ENCODE measurements at regions not wholly inside any gene's neighbourhood (a gene's known extent, or its start where the extent isn't known, plus 50 kb on each side); places are given as distances from the start of the nearest gene placed in this dataset.

DNA sequence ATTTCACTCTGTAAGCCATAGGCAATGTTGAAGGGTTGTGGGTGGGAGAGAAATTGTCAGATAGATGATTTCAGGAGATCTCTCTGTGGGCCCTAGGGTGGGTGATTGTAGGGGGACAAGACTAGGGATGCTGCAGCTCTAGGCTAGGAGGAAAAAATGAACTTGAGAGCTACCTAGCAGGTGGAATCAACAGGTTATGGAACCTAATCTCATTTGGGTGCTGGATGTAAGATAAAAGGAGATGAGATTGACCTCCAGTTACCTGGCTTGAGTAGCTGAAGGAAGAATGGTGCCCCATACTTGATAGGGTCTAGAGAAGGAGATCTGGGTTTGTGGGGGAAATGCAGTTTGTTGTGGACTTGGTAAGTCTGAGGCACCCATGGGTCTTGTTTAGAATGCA lies 396.5 kb downstream of the RRAGC start:
- Histone ChIP-seq H3K27ac (ENCODE audit: low read depth, low read length, poor library complexity, severe bottlenecking) (no peak overlapping the region), H3K27me3 (ENCODE audit: insufficient read depth, low read length) (peaks cover 3% of the 10 kb centered on the region; the same call in 1 of the 2 replicates), H2AFZ (ENCODE audit: low read length) (no peak overlapping the region), H3K9me3 (ENCODE audit: low read length) (no peaks in the 10 kb centered on the region), H4K20me1 (ENCODE audit: insufficient read depth, low read length) (no peaks in the 10 kb centered on the region), H3K4me3 (ENCODE audit: low read depth, low read length, poor library complexity, severe bottlenecking) (no peak overlapping the region), H3K4me1 (ENCODE audit: insufficient read depth, low read length, severe bottlenecking) (no peaks in the 10 kb centered on the region), H3K79me2 (ENCODE audit: insufficient read depth, low read length) (no peaks in the 10 kb centered on the region), H3K9me2 (ENCODE audit: low read depth, low read length) (no peaks in the 10 kb centered on the region), H3F3A (ENCODE audit: insufficient read depth, low read length) (no peaks in the 10 kb centered on the region), H3K9ac (ENCODE audit: low read length) (no peak overlapping the region), H3K4me2 (ENCODE audit: low read length) (no peak overlapping the region), H3K36me3 (ENCODE audit: insufficient read depth, low read length) (no peaks in the 10 kb centered on the region)
- TF ChIP-seq EZH2 (IDR thresholded peaks at IDR 0.05; ENCODE audit: borderline replicate concordance, low read length) = no peak
- no peak for TF ChIP-seq CTCF (IDR thresholded peaks at IDR 0.05; ENCODE audit: low read length)

DNA sequence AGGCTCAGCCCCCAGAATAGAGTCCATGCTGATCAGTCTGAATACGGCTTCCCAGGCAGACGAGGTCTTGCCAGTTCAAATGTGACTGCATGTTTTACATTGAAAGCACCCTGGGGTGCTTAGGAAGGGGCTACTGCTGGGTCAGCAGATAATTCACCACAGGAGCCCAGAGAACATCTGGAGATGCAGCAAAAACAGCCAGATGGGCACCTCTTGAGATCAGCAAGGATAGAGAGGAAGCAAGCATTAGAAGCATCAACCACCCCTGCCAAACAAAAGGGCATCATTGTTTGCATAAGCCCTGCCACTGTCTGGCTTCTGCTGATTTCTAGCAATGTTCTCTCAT lies 403.1 kb downstream of the RRAGC start:
- Histone ChIP-seq H3K4me3 (ENCODE audit: low read depth, low read length, poor library complexity, severe bottlenecking) (no peak overlapping the region), H3K9me2 (ENCODE audit: low read depth, low read length) (no peaks in the 10 kb centered on the region), H3F3A (ENCODE audit: insufficient read depth, low read length) (no peaks in the 10 kb centered on the region), H3K9ac (ENCODE audit: low read length) (no peak overlapping the region), H4K20me1 (ENCODE audit: insufficient read depth, low read length) (no peaks in the 10 kb centered on the region), H3K27me3 (ENCODE audit: insufficient read depth, low read length) (no peaks in the 10 kb centered on the region), H3K9me3 (ENCODE audit: low read length) (no peaks in the 10 kb centered on the region), H2AFZ (ENCODE audit: low read length) (no peak overlapping the region), H3K27ac (ENCODE audit: low read depth, low read length, poor library complexity, severe bottlenecking) (no peak overlapping the region), H3K4me1 (ENCODE audit: insufficient read depth, low read length, severe bottlenecking) (no peaks in the 10 kb centered on the region), H3K4me2 (ENCODE audit: low read length) (no peak overlapping the region), H3K36me3 (ENCODE audit: insufficient read depth, low read length) (no peaks in the 10 kb centered on the region), H3K79me2 (ENCODE audit: insufficient read depth, low read length) (no peaks in the 10 kb centered on the region)
- TF ChIP-seq EZH2 (IDR thresholded peaks at IDR 0.05; ENCODE audit: borderline replicate concordance, low read length) = no peak
- no peak for TF ChIP-seq CTCF (IDR thresholded peaks at IDR 0.05; ENCODE audit: low read length)

DNA sequence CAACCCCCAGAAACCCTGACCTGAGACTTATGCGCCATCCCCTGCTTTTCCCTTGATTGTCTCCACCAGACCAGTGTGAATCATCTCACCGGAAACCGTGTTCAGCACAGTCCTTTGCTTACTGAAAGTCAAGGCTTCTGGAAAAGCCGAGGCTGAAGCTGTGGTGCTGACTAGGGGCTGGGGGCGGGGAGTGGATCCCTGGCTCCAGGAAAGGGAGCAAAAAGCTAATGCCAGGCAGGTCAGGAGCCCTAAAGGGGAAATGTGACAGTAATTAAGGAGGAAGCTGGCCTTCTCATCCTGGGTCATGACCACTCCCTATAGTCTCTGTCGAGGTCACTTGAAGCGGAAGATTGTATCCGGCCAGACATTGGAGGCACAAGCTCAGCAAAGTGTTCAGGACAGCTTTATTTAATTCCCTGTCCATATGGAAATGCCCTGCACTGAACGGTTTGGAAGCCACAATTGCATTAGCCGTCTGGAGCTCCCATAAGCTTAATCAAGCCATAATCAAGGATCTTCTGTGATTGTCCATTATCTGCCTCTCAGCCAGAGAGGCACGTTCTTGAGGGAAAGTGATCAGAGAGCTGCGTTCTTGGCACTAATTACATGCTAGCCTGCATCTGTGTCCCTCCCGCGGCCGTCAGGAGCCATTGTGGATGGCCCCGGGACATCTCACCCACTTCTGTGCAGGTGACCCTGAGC lies 403.6 kb downstream of the RRAGC start:
- Histone ChIP-seq H3K27me3 (ENCODE audit: insufficient read depth, low read length) (no peaks in the 10 kb centered on the region), H2AFZ (ENCODE audit: low read length) (no peak overlapping the region), H3K27ac (ENCODE audit: low read depth, low read length, poor library complexity, severe bottlenecking) (no peak overlapping the region), H3K9ac (ENCODE audit: low read length) (no peak overlapping the region), H3K4me3 (ENCODE audit: low read depth, low read length, poor library complexity, severe bottlenecking) (no peak overlapping the region), H3K4me2 (ENCODE audit: low read length) (no peak overlapping the region), H3K9me2 (ENCODE audit: low read depth, low read length) (no peaks in the 10 kb centered on the region), H3F3A (ENCODE audit: insufficient read depth, low read length) (no peaks in the 10 kb centered on the region), H3K79me2 (ENCODE audit: insufficient read depth, low read length) (no peaks in the 10 kb centered on the region), H4K20me1 (ENCODE audit: insufficient read depth, low read length) (no peaks in the 10 kb centered on the region), H3K4me1 (ENCODE audit: insufficient read depth, low read length, severe bottlenecking) (no peaks in the 10 kb centered on the region), H3K9me3 (ENCODE audit: low read length) (no peaks in the 10 kb centered on the region), H3K36me3 (ENCODE audit: insufficient read depth, low read length) (no peaks in the 10 kb centered on the region)
- TF ChIP-seq CTCF (IDR thresholded peaks at IDR 0.05; ENCODE audit: low read length) (no peak), EZH2 (IDR thresholded peaks at IDR 0.05; ENCODE audit: borderline replicate concordance, low read length) (no peak)

Measured in OCI-LY1 (cell line).